Ectodermal cell (in vitro differentiated cells): ENCODE measurements at regions not wholly inside any gene's neighbourhood (a gene's known extent, or its start where the extent isn't known, plus 50 kb on each side); places are given as distances from the start of the nearest gene placed in this dataset.

ENCODE experiments used
- H3K27ac ChIP-seq: 2 replicates; pipeline ENCODE4 v1.7.0; 2013; ENCODE audit warnings: mild to moderate bottlenecking, low read depth, low read length; ENCODE audit not compliant: insufficient read depth, poor library complexity, severe bottlenecking
- H3K27me3 ChIP-seq: 2 replicates; pipeline ENCODE4 v1.7.0; 2013; ENCODE audit warnings: mild to moderate bottlenecking, low read length; ENCODE audit not compliant: insufficient read depth, control insufficient read depth, poor library complexity, severe bottlenecking
- H3K36me3 ChIP-seq: one replicate; pipeline ENCODE4 v1.7.0; 2013; ENCODE audit warnings: low read length; ENCODE audit not compliant: control insufficient read depth, insufficient read depth
- H3K4me1 ChIP-seq: one replicate; pipeline ENCODE4 v1.7.0; 2013; ENCODE audit warnings: low read length; ENCODE audit not compliant: control insufficient read depth, insufficient read depth
- H3K4me3 ChIP-seq: 2 replicates; pipeline ENCODE4 v1.7.0; 2013; ENCODE audit warnings: low read depth, low read length, control low read depth; ENCODE audit not compliant: insufficient read depth
- H3K9me3 ChIP-seq: 2 replicates; pipeline ENCODE4 v1.7.0; 2013; ENCODE audit warnings: mild to moderate bottlenecking, low read length, moderate library complexity; ENCODE audit not compliant: control insufficient read depth
- WGBS, 2 experiments: methylation state at CpG; one replicate each; pipeline ENCODE4 v1.1.7; 2013; ENCODE audit warnings: missing lambda C conversion rate in 2 of 2; 5-methylcytosine and 5-hydroxymethylcytosine counted together

- H3K4me1 ChIP-seq = peaks cover 31% of the 10 kb centered on the region
- no peaks in the 10 kb centered on the region for H3K36me3 ChIP-seq
- H3K27me3 ChIP-seq = no peaks in the 10 kb centered on the region
- no peak overlapping the region for H3K4me3 ChIP-seq
- WGBS, 2 experiments = 62 to 63% methylated on average over 9 to 10 of the region's 10 CpGs
- H3K27ac ChIP-seq = no peak overlapping the region
- no peaks in the 10 kb centered on the region for H3K9me3 ChIP-seq
Measured at GRCh38 chr9:129275626-129276247, 97.7 kb upstream of the IER5L start.

- WGBS, 2 experiments = 94 to 95% methylated on average over 19 of the region's 19 CpGs
- no peaks in the 10 kb centered on the region for H3K27me3 ChIP-seq
Measured at GRCh38 chr9:129273941-129274684, 96.1 kb upstream of the IER5L start.

GRCh38 chr9:129273136-129273895, 95.3 kb upstream of the IER5L start:
- Histone ChIP-seq H3K27me3 (no peaks in the 10 kb centered on the region), H3K4me3 (no peak overlapping the region), H3K27ac (no peak overlapping the region), H3K4me1 (peaks cover 21% of the 10 kb centered on the region), H3K36me3 (no peaks in the 10 kb centered on the region), H3K9me3 (no peaks in the 10 kb centered on the region)
- 92 to 93% methylated on average over 14 of the region's 14 CpGs for WGBS, 2 experiments

More at GRCh38 chr9:129273941-129274684, 96.1 kb upstream of the IER5L start:
- H3K4me3 ChIP-seq = no peak overlapping the region
- H3K36me3 ChIP-seq = no peaks in the 10 kb centered on the region
- H3K9me3 ChIP-seq = no peaks in the 10 kb centered on the region
- H3K4me1 ChIP-seq = peaks cover 29% of the 10 kb centered on the region
- no peak overlapping the region for H3K27ac ChIP-seq

GRCh38 chr9:129272348-129273025, 94.4 kb upstream of the IER5L start:
- Histone ChIP-seq H3K4me3 (no peak overlapping the region), H3K36me3 (no peaks in the 10 kb centered on the region), H3K27me3 (no peaks in the 10 kb centered on the region), H3K27ac (no peak overlapping the region), H3K4me1 (peaks cover 19% of the 10 kb centered on the region), H3K9me3 (no peaks in the 10 kb centered on the region)
- WGBS, 2 experiments = 93 to 94% methylated on average over 9 of the region's 9 CpGs

GRCh38 chr9:129270903-129271431, 92.9 kb upstream of the IER5L start:
- Histone ChIP-seq H3K4me1 (peaks cover 7% of the 10 kb centered on the region), H3K36me3 (no peaks in the 10 kb centered on the region), H3K9me3 (no peaks in the 10 kb centered on the region), H3K27me3 (no peaks in the 10 kb centered on the region), H3K4me3 (no peak overlapping the region), H3K27ac (no peak overlapping the region)
- 78 to 79% methylated on average over 10 of the region's 11 CpGs for WGBS, 2 experiments

GRCh38 chr9:129270205-129270604, 92.1 kb upstream of the IER5L start:
- H3K4me1 ChIP-seq = peaks cover 3% of the 10 kb centered on the region
- H3K9me3 ChIP-seq = no peaks in the 10 kb centered on the region
- no peak overlapping the region for H3K27ac ChIP-seq
- 93 to 95% methylated on average over 10 of the region's 10 CpGs for WGBS, 2 experiments
- no peak overlapping the region for H3K4me3 ChIP-seq
- H3K27me3 ChIP-seq = no peaks in the 10 kb centered on the region
- H3K36me3 ChIP-seq = no peaks in the 10 kb centered on the region

GRCh38 chr9:129267141-129267540, 89.1 kb upstream of the IER5L start:
- Histone ChIP-seq H3K27ac (no peak overlapping the region), H3K4me3 (no peak overlapping the region), H3K36me3 (no peaks in the 10 kb centered on the region), H3K27me3 (no peaks in the 10 kb centered on the region), H3K9me3 (no peaks in the 10 kb centered on the region), H3K4me1 (peaks cover 3% of the 10 kb centered on the region)
- WGBS, 2 experiments = 91 to 95% methylated on average over 10 of the region's 10 CpGs

- 92 to 93% methylated on average over 5 of the region's 5 CpGs for WGBS, 2 experiments
Measured at GRCh38 chr9:129266536-129266935, 88.5 kb upstream of the IER5L start.

GRCh38 chr9:129264388-129264787, 86.3 kb upstream of the IER5L start:
- H3K9me3 ChIP-seq = no peaks in the 10 kb centered on the region
- peaks cover 2% of the 10 kb centered on the region for H3K27me3 ChIP-seq
- no peaks in the 10 kb centered on the region for H3K4me1 ChIP-seq
- H3K36me3 ChIP-seq = no peaks in the 10 kb centered on the region
- H3K27ac ChIP-seq = no peak overlapping the region
- no CpG with 5 or more reads among the region's 5 CpGs for WGBS, 2 experiments
- no peak overlapping the region for H3K4me3 ChIP-seq

More at GRCh38 chr9:129266536-129266935, 88.5 kb upstream of the IER5L start:
- Histone ChIP-seq H3K9me3 (no peaks in the 10 kb centered on the region), H3K36me3 (no peaks in the 10 kb centered on the region), H3K27ac (no peak overlapping the region), H3K4me1 (peaks cover 3% of the 10 kb centered on the region), H3K27me3 (no peaks in the 10 kb centered on the region), H3K4me3 (no peak overlapping the region)
